Parathyroid adenoma (tissue), 2 donors: ENCODE measurements at regions not wholly inside any gene's neighbourhood (a gene's known extent, or its start where the extent isn't known, plus 50 kb on each side); places are given as distances from the start of the nearest gene placed in this dataset.

Experiments
- H2AFZ ChIP-seq: fragments of 300-600 bp; sonication (generic); one replicate; pipeline ENCODE4 v1.7.0; 2017; ENCODE audit warnings: antibody characterized with exemption, mild to moderate bottlenecking
- H3K27ac ChIP-seq: fragments of 300-600 bp; sonication (generic); one replicate; pipeline ENCODE4 v1.7.0; 2017
- H3K27me3 ChIP-seq: fragments of 300-600 bp; sonication (generic); one replicate; pipeline ENCODE4 v1.7.0; 2017; ENCODE audit warnings: low read length; ENCODE audit not compliant: control insufficient read depth, insufficient read depth
- H3K36me3 ChIP-seq: fragments of 300-600 bp; sonication (generic); one replicate; pipeline ENCODE4 v1.7.0; 2017; ENCODE audit warnings: low read length; ENCODE audit not compliant: control insufficient read depth, insufficient read depth
- H3K4me1 ChIP-seq: fragments of 300-600 bp; sonication (generic); one replicate; pipeline ENCODE4 v1.7.0; 2017; ENCODE audit warnings: control low read depth
- H3K4me2 ChIP-seq: fragments of 300-600 bp; sonication (generic); one replicate; pipeline ENCODE4 v1.7.0; 2017; ENCODE audit warnings: low read length
- H3K4me3 ChIP-seq: fragments of 300-600 bp; sonication (generic); one replicate; pipeline ENCODE4 v1.7.0; 2017; ENCODE audit warnings: low read depth, low read length
- H3K79me2 ChIP-seq: fragments of 300-600 bp; sonication (generic); one replicate; pipeline ENCODE4 v1.7.0; 2017; ENCODE audit warnings: control low read depth
- H3K9ac ChIP-seq: fragments of 300-600 bp; sonication (generic); one replicate; pipeline ENCODE4 v1.7.0; 2017; ENCODE audit warnings: mild to moderate bottlenecking
- H3K9me3 ChIP-seq: fragments of 300-600 bp; sonication (generic); one replicate; pipeline ENCODE4 v1.7.0; 2017; ENCODE audit warnings: low read length; ENCODE audit not compliant: control insufficient read depth
- TF ChIP-seq, protein P1 (sequence below): fragments of 300-600 bp; sonication (generic); IDR thresholded peaks from one replicate; pipeline ENCODE4 v1.7.0; 2017; ENCODE audit warnings: antibody characterized with exemption, mild to moderate bottlenecking
- donor health status: primary hyperparathyroidism.

DNA sequence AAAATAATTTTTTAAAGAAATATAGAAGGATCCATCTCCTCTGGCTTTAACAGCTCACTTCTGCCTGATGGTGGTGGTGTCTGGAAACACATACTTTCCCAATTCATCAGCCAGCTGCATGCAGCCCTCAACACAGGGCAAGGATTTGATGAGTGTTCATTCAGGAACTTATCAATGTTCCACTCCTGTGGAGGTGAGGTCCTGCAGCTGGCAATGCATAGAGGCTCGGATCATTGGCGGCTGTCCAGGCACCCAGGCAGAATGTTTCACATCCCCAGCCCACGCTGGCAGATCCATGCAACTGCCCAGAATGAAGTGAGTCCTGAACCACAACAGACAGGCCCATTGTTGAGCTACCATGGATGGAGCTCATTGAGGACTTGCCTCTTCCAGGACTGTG, 55.2 kb upstream of the KCNMA1 start:
- H3K79me2 ChIP-seq = no peaks in the 10 kb centered on the region
- H3K4me1 ChIP-seq = no peaks in the 10 kb centered on the region
- no peaks in the 10 kb centered on the region for H3K9me3 ChIP-seq
- H3K9ac ChIP-seq = no peak overlapping the region
- no peak overlapping the region for H3K4me2 ChIP-seq
- H3K36me3 ChIP-seq = no peaks in the 10 kb centered on the region
- H3K27ac ChIP-seq = no peak overlapping the region
- no peaks in the 10 kb centered on the region for H3K27me3 ChIP-seq
- TF ChIP-seq, protein P1, sequence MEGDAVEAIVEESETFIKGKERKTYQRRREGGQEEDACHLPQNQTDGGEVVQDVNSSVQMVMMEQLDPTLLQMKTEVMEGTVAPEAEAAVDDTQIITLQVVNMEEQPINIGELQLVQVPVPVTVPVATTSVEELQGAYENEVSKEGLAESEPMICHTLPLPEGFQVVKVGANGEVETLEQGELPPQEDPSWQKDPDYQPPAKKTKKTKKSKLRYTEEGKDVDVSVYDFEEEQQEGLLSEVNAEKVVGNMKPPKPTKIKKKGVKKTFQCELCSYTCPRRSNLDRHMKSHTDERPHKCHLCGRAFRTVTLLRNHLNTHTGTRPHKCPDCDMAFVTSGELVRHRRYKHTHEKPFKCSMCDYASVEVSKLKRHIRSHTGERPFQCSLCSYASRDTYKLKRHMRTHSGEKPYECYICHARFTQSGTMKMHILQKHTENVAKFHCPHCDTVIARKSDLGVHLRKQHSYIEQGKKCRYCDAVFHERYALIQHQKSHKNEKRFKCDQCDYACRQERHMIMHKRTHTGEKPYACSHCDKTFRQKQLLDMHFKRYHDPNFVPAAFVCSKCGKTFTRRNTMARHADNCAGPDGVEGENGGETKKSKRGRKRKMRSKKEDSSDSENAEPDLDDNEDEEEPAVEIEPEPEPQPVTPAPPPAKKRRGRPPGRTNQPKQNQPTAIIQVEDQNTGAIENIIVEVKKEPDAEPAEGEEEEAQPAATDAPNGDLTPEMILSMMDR = no peak
- no peak overlapping the region for H3K4me3 ChIP-seq
- no peak overlapping the region for H2AFZ ChIP-seq

DNA sequence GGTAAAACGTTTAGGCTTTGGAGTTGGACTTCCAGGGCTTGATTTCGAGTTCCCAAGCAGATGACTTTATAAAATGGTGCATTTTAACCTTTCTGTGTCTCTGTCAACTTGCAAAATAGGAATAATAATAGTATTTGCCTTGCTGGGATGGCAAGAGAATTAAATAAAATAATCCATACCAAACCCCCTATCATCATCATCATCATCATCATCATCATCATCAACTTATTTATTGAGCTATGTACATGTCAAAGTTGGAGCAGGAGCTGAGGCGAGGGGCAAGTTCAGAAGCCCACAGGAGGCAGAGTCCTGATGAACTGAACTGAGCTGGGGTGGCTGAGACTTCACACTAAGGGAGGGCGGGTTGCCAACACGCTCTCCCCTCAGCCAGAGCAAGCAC, 51.7 kb upstream of the KCNMA1 start:
- no peaks in the 10 kb centered on the region for H3K9me3 ChIP-seq
- H2AFZ ChIP-seq = no peak overlapping the region
- H3K36me3 ChIP-seq = no peaks in the 10 kb centered on the region
- TF ChIP-seq, protein P1 = no peak
- H3K4me3 ChIP-seq = no peak overlapping the region
- H3K9ac ChIP-seq = no peak overlapping the region
- H3K79me2 ChIP-seq = no peaks in the 10 kb centered on the region
- H3K4me2 ChIP-seq = no peak overlapping the region
- H3K4me1 ChIP-seq = no peaks in the 10 kb centered on the region
- H3K27me3 ChIP-seq = no peaks in the 10 kb centered on the region
- no peak overlapping the region for H3K27ac ChIP-seq

DNA sequence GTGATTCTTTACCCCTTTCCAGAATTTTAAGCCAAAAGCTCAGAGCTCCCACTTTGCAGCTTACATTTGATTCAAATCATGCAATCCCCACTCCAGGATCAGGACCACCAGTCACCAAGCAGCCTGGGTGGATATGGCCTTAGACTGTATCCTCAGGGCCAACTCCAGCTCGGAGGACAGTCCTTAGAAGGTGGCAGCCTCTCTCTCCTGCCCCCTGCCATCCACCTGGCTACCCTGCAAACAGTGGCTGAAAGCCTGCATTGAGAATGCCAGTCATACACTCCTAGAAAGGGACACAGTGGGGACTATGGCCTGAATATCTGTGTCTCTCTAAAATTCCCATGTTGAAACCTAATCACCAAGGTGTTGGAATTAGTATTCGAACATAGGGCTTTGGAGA, 50.0 kb upstream of the KCNMA1 start:
- H3K4me1 ChIP-seq = no peaks in the 10 kb centered on the region
- H2AFZ ChIP-seq = no peak overlapping the region
- H3K36me3 ChIP-seq = no peaks in the 10 kb centered on the region
- H3K9ac ChIP-seq = no peak overlapping the region
- no peak overlapping the region for H3K4me3 ChIP-seq
- no peaks in the 10 kb centered on the region for H3K79me2 ChIP-seq
- TF ChIP-seq, protein P1 = no peak
- no peaks in the 10 kb centered on the region for H3K27me3 ChIP-seq
- no peak overlapping the region for H3K27ac ChIP-seq
- H3K4me2 ChIP-seq = no peak overlapping the region
- no peaks in the 10 kb centered on the region for H3K9me3 ChIP-seq
